ENCODE measurements at regions not wholly inside any gene's neighbourhood (a gene's known extent, or its start where the extent isn't known, plus 50 kb on each side); places are given as distances from the start of the nearest gene placed in this dataset.
"Not testable (repeated sequence)": the region's sequence is repeated elsewhere in the genome, so short reads cannot be mapped to it uniquely, and the experiment has no call there.

GRCh38 chr4:156291317-156291716 lies 337.7 kb upstream of the CTSO start:
- DNase-seq (ENCODE audit: low read depth, low spot score) (no peak), ATAC-seq (no peak)
- Histone ChIP-seq H3K9me2 (ENCODE audit: insufficient read depth) (no peaks in the 10 kb centered on the region), H3K27ac (ENCODE audit: low read depth, low read length) (no peak overlapping the region), H3K9ac (ENCODE audit: low read length) (no peak overlapping the region), H4K20me1 (ENCODE audit: insufficient read depth) (no peaks in the 10 kb centered on the region), H3K4me2 (ENCODE audit: low read length) (no peak overlapping the region), H3K4me3 (replicated peaks in 1 of 2; ENCODE audit: low read depth in 1 of 2, low read length in 2 of 2) (no peak overlapping the region), H3K36me3 (ENCODE audit: control insufficient read depth in 1 of 2, insufficient read depth in 2 of 2, low read length in 2 of 2) (no peaks in the 10 kb centered on the region), H3K27me3 (ENCODE audit: insufficient read depth, low read length) (no peaks in the 10 kb centered on the region), H3K4me1 (ENCODE audit: control insufficient read depth in 1 of 2, insufficient read depth in 2 of 2, low read length in 2 of 2) (peaks cover 10 to 15% of the 10 kb centered on the region in 2 experiments; a peak in 3 of 4 replicates), H3K79me2 (ENCODE audit: insufficient read depth, low read length) (no peaks in the 10 kb centered on the region), H2AFZ (ENCODE audit: low read depth, low read length, poor library complexity, severe bottlenecking) (no peak overlapping the region), H3K9me3 (ENCODE audit: control insufficient read depth in 1 of 2, insufficient read depth in 1 of 2, low read depth in 1 of 2, low read length in 2 of 2) (no peaks in the 10 kb centered on the region)
- POLR2A ChIA-PET, result no interaction called here
- CTCF ChIA-PET, result no interaction called here
- RAD21 ChIA-PET (ENCODE audit: low non-redundant PET in 1 of 2, low total read pairs in 2 of 2, uncharacterized antibody in 2 of 2, unreplicated experiment in 2 of 2), result no interaction called here
- no TSS peak for BruUV-seq (replicated peaks)
- TF ChIP-seq JUND (IDR thresholded peaks at IDR 0.05) (no peak), ZNF274 (IDR thresholded peaks at IDR 0.05; ENCODE audit: low read depth, low read length) (no peak), TCF7L2 (IDR thresholded peaks at IDR 0.05; ENCODE audit: borderline replicate concordance, extremely low read depth, insufficient read depth, insufficient read length) (no peak), RAD21 (IDR thresholded peaks at IDR 0.05; ENCODE audit: low read depth) (no peak), POLR2A (IDR thresholded peaks at IDR 0.05; ENCODE audit: borderline replicate concordance, extremely low read depth, insufficient read depth, insufficient read length) (no peak)
- intact Hi-C loops (cut with micrococcal nuclease), result loop anchor here (10.0 kb wide), 1 partner anchor 383 kb away; no protein-coding TSS in a partner anchor

GRCh38 chr4:156290811-156291210 lies 337.1 kb upstream of the CTSO start:
- no peak overlapping the region for H3K27ac ChIP-seq (ENCODE audit: low read depth, low read length)
- H4K20me1 ChIP-seq (ENCODE audit: insufficient read depth), result no peaks in the 10 kb centered on the region
- CTCF ChIA-PET, result no interaction called here
- TF ChIP-seq CEBPB (IDR thresholded peaks at IDR 0.05; ENCODE audit: low read depth), result no peak
- no peak for TF ChIP-seq EGR1 (IDR thresholded peaks at IDR 0.05; ENCODE audit: low read depth)
- no peak for TF ChIP-seq TCF7L2 (IDR thresholded peaks at IDR 0.05; ENCODE audit: borderline replicate concordance, extremely low read depth, insufficient read depth, insufficient read length)
- H3K9me3 ChIP-seq (ENCODE audit: control insufficient read depth in 1 of 2, insufficient read depth in 1 of 2, low read depth in 1 of 2, low read length in 2 of 2), result no peaks in the 10 kb centered on the region
- ATAC-seq (no peak), DNase-seq (ENCODE audit: low read depth, low spot score) (no peak)
- no peak overlapping the region for H2AFZ ChIP-seq (ENCODE audit: low read depth, low read length, poor library complexity, severe bottlenecking)
- H3K36me3 ChIP-seq (ENCODE audit: control insufficient read depth in 1 of 2, insufficient read depth in 2 of 2, low read length in 2 of 2), result no peaks in the 10 kb centered on the region
- no peaks in the 10 kb centered on the region for H3K79me2 ChIP-seq (ENCODE audit: insufficient read depth, low read length)
- RAD21 ChIA-PET (ENCODE audit: low non-redundant PET in 1 of 2, low total read pairs in 2 of 2, uncharacterized antibody in 2 of 2, unreplicated experiment in 2 of 2), result no interaction called here
- H3K27me3 ChIP-seq (ENCODE audit: insufficient read depth, low read length), result no peaks in the 10 kb centered on the region
- H3K4me1 ChIP-seq (ENCODE audit: control insufficient read depth in 1 of 2, insufficient read depth in 2 of 2, low read length in 2 of 2), result peaks cover 10 to 15% of the 10 kb centered on the region in 2 experiments; a peak in 3 of 4 replicates
- H3K9ac ChIP-seq (ENCODE audit: low read length), result no peak overlapping the region
- no TSS peak for BruUV-seq (replicated peaks)
- no peaks in the 10 kb centered on the region for H3K9me2 ChIP-seq (ENCODE audit: insufficient read depth)
- no peak overlapping the region for H3K4me3 ChIP-seq (replicated peaks in 1 of 2; ENCODE audit: low read depth in 1 of 2, low read length in 2 of 2)
- intact Hi-C loops (cut with micrococcal nuclease), result loop anchor here (10.0 kb wide), 1 partner anchor 384 kb away; no protein-coding TSS in a partner anchor
- POLR2A ChIA-PET, result no interaction called here
- no peak overlapping the region for H3K4me2 ChIP-seq (ENCODE audit: low read length)

- H4K20me1 ChIP-seq (ENCODE audit: insufficient read depth); POLR2A ChIA-PET; CTCF ChIA-PET; BruUV-seq (replicated peaks); DNase-seq (ENCODE audit: low read depth, low spot score); H3K79me2 ChIP-seq (ENCODE audit: insufficient read depth, low read length); H3K27me3 ChIP-seq (ENCODE audit: insufficient read depth, low read length); H3K4me2 ChIP-seq (ENCODE audit: low read length); H3K9ac ChIP-seq (ENCODE audit: low read length); ATAC-seq; H3K9me3 ChIP-seq (ENCODE audit: control insufficient read depth in 1 of 2, insufficient read depth in 1 of 2, low read depth in 1 of 2, low read length in 2 of 2); RAD21 ChIA-PET (ENCODE audit: low non-redundant PET in 1 of 2, low total read pairs in 2 of 2, uncharacterized antibody in 2 of 2, unreplicated experiment in 2 of 2); H3K27ac ChIP-seq (ENCODE audit: low read depth, low read length); H3K9me2 ChIP-seq (ENCODE audit: insufficient read depth); H3K4me3 ChIP-seq (replicated peaks in 1 of 2; ENCODE audit: low read depth in 1 of 2, low read length in 2 of 2); H2AFZ ChIP-seq (ENCODE audit: low read depth, low read length, poor library complexity, severe bottlenecking); H3K36me3 ChIP-seq (ENCODE audit: control insufficient read depth in 1 of 2, insufficient read depth in 2 of 2, low read length in 2 of 2): not testable (repeated sequence)
- H3K4me1 ChIP-seq (ENCODE audit: control insufficient read depth in 1 of 2, insufficient read depth in 2 of 2, low read length in 2 of 2), result peaks cover 10 to 15% of the 10 kb centered on the region in 2 experiments; a peak in 3 of 4 replicates
- intact Hi-C loops (cut with micrococcal nuclease), result loop anchor here (10.0 kb wide), 1 partner anchor 385 kb away; no protein-coding TSS in a partner anchor
These were observed 336.4 kb upstream of the CTSO start for GRCh38 chr4:156290026-156290425.

Measured in HCT116 (cell line).